Endothelial cell of umbilical vein (primary cell): ENCODE measurements at regions not wholly inside any gene's neighbourhood (a gene's known extent, or its start where the extent isn't known, plus 50 kb on each side); places are given as distances from the start of the nearest gene placed in this dataset.

Experiments
- CTCF ChIP-seq, 2 donors: IDR thresholded peaks; 1 replicate in 1 of 2; 2 replicates in 1 of 2; pipeline ENCODE4 v1.5.1; 2011; ENCODE audit warnings: low read length in 2 of 2, mild to moderate bottlenecking in 2 of 2, moderate library complexity in 2 of 2, control low read depth in 1 of 2, inconsistent platforms in 1 of 2, low read depth in 1 of 2; ENCODE audit not compliant: insufficient read depth in 1 of 2; ENCODE audit errors: extremely low read depth in 1 of 2
- FOS ChIP-seq: IDR thresholded peaks from 2 replicates; pipeline ENCODE4 v1.6.1; 2011; ENCODE audit warnings: mild to moderate bottlenecking, low read length, moderate library complexity, borderline replicate concordance; ENCODE audit not compliant: insufficient read depth
- GATA2 ChIP-seq: IDR thresholded peaks from 2 replicates; pipeline ENCODE4 v1.7.0; 2011; ENCODE audit warnings: low read depth, mild to moderate bottlenecking, moderate library complexity, mixed read lengths, low read length; ENCODE audit not compliant: insufficient read length, insufficient read depth
- POLR2A ChIP-seq: IDR thresholded peaks from 2 replicates; pipeline ENCODE4 v1.6.1; 2012; ENCODE audit warnings: low read depth, mild to moderate bottlenecking, control low read depth, low read length

GRCh38 chr16:85515319-85515745 is 97.8 kb upstream of the GSE1 start:
- TF ChIP-seq FOS, result no peak
- no peak for TF ChIP-seq POLR2A
- TF ChIP-seq CTCF (IDR thresholded peaks at IDR 0.05; ENCODE audit: extremely low read depth in 1 of 2, insufficient read depth in 1 of 2, low read depth in 1 of 2, low read length in 2 of 2), result no peak
- no peak for TF ChIP-seq GATA2
